8988T (cell line): ENCODE measurements at regions not wholly inside any gene's neighbourhood (a gene's known extent, or its start where the extent isn't known, plus 50 kb on each side); places are given as distances from the start of the nearest gene placed in this dataset.
A peak's percentile ranks its signal among the peaks of the same experiment; 100 is the strongest.

ENCODE experiments used
- DNase-seq: peaks from one replicate; pipeline ENCODE4 v3.0.0; 2011

GRCh38 chr12:30506411-30506810, 189.3 kb downstream of the IPO8 start:
- DNase-seq: no peak

- no peak for DNase-seq
These were observed 194.0 kb downstream of the IPO8 start for GRCh38 chr12:30501718-30502117.

GRCh38 chr12:30500532-30500931, 195.1 kb downstream of the IPO8 start:
- no peak for DNase-seq

- DNase-seq: no peak
These were observed 210.3 kb downstream of the IPO8 start for GRCh38 chr12:30485230-30485890.

GRCh38 chr12:30484658-30485057, 211.0 kb downstream of the IPO8 start:
- no peak for DNase-seq

GRCh38 chr12:30482650-30483049, 213.0 kb downstream of the IPO8 start:
- DNase-seq: no peak

GRCh38 chr12:30473274-30473673, 222.4 kb downstream of the IPO8 start:
- no peak for DNase-seq

GRCh38 chr12:30466093-30466585, 229.5 kb downstream of the IPO8 start:
- no peak for DNase-seq

GRCh38 chr12:30463636-30464035, 232.0 kb downstream of the IPO8 start:
- DNase-seq: no peak

- no peak for DNase-seq
These were observed 233.4 kb downstream of the IPO8 start for GRCh38 chr12:30462249-30462648.

GRCh38 chr12:30461026-30461615, 234.5 kb downstream of the IPO8 start:
- DNase-seq: no peak

- DNase-seq: no peak
These were observed 237.2 kb downstream of the IPO8 start for GRCh38 chr12:30458453-30458852.

- DNase-seq: peak; percentile 17
These were observed 237.9 kb downstream of the IPO8 start for GRCh38 chr12:30457621-30458289.

- no peak for DNase-seq
These were observed 244.8 kb downstream of the IPO8 start for GRCh38 chr12:30450872-30451271.

- no peak for DNase-seq
These were observed 245.4 kb downstream of the IPO8 start for GRCh38 chr12:30450226-30450625.

- no peak for DNase-seq
These were observed 247.6 kb downstream of the IPO8 start for GRCh38 chr12:30448038-30448437.

- no peak for DNase-seq
These were observed 248.5 kb downstream of the IPO8 start for GRCh38 chr12:30447061-30447750.

GRCh38 chr12:30442461-30442860, 253.2 kb downstream of the IPO8 start:
- no peak for DNase-seq

GRCh38 chr12:30440826-30441602, 254.7 kb downstream of the IPO8 start:
- DNase-seq: peak; percentile 15

- DNase-seq: no peak
These were observed 256.5 kb downstream of the IPO8 start for GRCh38 chr12:30439201-30439600.

- no peak for DNase-seq
These were observed 257.0 kb downstream of the IPO8 start for GRCh38 chr12:30438601-30439041.

- no peak for DNase-seq
These were observed 258.1 kb downstream of the IPO8 start for GRCh38 chr12:30437616-30438015.

- no peak for DNase-seq
These were observed 258.6 kb downstream of the IPO8 start for GRCh38 chr12:30437044-30437443.
